Prostate gland (tissue), 2 donors: ENCODE measurements at regions not wholly inside any gene's neighbourhood (a gene's known extent, or its start where the extent isn't known, plus 50 kb on each side); places are given as distances from the start of the nearest gene placed in this dataset.

Source experiments
- DNase-seq: peaks from one replicate; pipeline ENCODE4 v3.0.0-alpha.2; 2019; ENCODE audit warnings: low spot score
- H3K27ac ChIP-seq, 2 donors: fragments of 200-600 bp; sonication (generic); 2 replicates each; pipeline ENCODE4 v1.5.1; 2017 to 2019
- H3K27me3 ChIP-seq: fragments of 200-600 bp; sonication (generic); replicated peaks from 2 replicates; pipeline ENCODE4 v1.5.1; 2019; ENCODE audit not compliant: insufficient read depth
- H3K36me3 ChIP-seq, 2 donors: fragments of 200-600 bp; sonication (generic); 1 replicate in 1 of 2; 2 replicates in 1 of 2; pipeline versions ENCODE4 v1.5.1 to v1.8.1; 2017 to 2019
- H3K4me1 ChIP-seq: fragments of 200-600 bp; sonication (generic); replicated peaks from 2 replicates; pipeline ENCODE4 v1.5.1; 2019
- H3K4me3 ChIP-seq, 2 donors: fragments of 200-600 bp; sonication (generic); 2 replicates each; pipeline ENCODE4 v1.5.1; 2017 to 2019
- H3K9me3 ChIP-seq: fragments of 200-600 bp; sonication (generic); 2 replicates; pipeline ENCODE4 v1.5.1; 2017
- CTCF ChIP-seq, 4 experiments: fragments of 200-600 bp in 2 of 4; fragments of 450-650 bp in 2 of 4; sonication (generic) in 2 of 4; IDR thresholded peaks; 1 replicate in 3 of 4; 2 replicates in 1 of 4; pipeline ENCODE4 v1.5.1; 2016 to 2019; ENCODE audit warnings: antibody characterized with exemption in 4 of 4, mild to moderate bottlenecking in 2 of 4, moderate library complexity in 2 of 4
- POLR2A ChIP-seq: fragments of 450-650 bp; IDR thresholded peaks from one replicate; pipeline ENCODE4 v1.6.1; 2016; ENCODE audit warnings: antibody characterized with exemption, mild to moderate bottlenecking
- POLR2AphosphoS5 ChIP-seq: sonication (generic); formaldehyde crosslinking; IDR thresholded peaks from one replicate; pipeline ENCODE4 v1.6.1; 2017; ENCODE audit warnings: antibody characterized with exemption
- WGBS: methylation state at CpG from one replicate; pipeline ENCODE4 v1.1.5; 2018; 5-methylcytosine and 5-hydroxymethylcytosine counted together
- intact Hi-C: fragments of 100-400 bp; cut with DNase I; formaldehyde crosslinking; loops from one replicate; pipeline ENCODE4 v1.14.2; 2022

GRCh38 chr2:8016688-8017087, 665.2 kb upstream of the ID2 start:
- H3K9me3 ChIP-seq: no peaks in the 10 kb centered on the region
- no peaks in the 10 kb centered on the region for H3K36me3 ChIP-seq
- no peaks in the 10 kb centered on the region for H3K4me1 ChIP-seq
- H3K27me3 ChIP-seq: no peaks in the 10 kb centered on the region
- WGBS: 92% methylated on average over 4 of the region's 4 CpGs
- no peak for TF ChIP-seq CTCF (IDR thresholded peaks at IDR 0.05)
- H3K4me3 ChIP-seq: no peak overlapping the region
- intact Hi-C loops: no loop called here
- H3K27ac ChIP-seq: no peak overlapping the region
- DNase-seq: no peak

- Histone ChIP-seq H3K9me3 (no peaks in the 10 kb centered on the region), H3K27me3 (no peaks in the 10 kb centered on the region), H3K4me1 (no peaks in the 10 kb centered on the region), H3K27ac (no peak overlapping the region), H3K4me3 (no peak overlapping the region), H3K36me3 (no peaks in the 10 kb centered on the region)
- no peak for DNase-seq
- no peak for TF ChIP-seq POLR2AphosphoS5
- no peak for TF ChIP-seq CTCF (IDR thresholded peaks at IDR 0.05)
- no peak for TF ChIP-seq POLR2A
- intact Hi-C loops: no loop called here
- 98% methylated on average over 8 of the region's 8 CpGs for WGBS
Measured at GRCh38 chr2:8018956-8019355, 662.9 kb upstream of the ID2 start.

DNA sequence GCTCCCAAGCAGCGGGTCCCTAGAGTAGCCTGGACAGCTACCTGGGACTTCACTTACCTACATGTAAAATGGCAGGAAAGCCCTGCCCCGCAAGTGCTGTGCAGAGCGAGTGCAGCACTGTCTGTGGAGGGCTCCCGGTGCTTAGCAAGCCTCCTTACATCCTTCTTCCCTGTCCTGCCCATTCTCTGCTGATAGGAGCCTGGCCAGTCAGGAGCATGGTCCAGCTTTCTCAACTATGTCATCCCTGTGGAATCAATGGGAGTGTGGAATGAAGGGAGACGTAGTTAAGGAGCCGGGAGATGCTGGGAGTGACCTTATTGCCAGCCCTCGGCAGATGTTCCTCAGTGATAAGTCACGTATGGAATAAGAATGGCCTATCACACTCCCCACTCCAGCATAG, 661.9 kb upstream of the ID2 start:
- no peaks in the 10 kb centered on the region for H3K36me3 ChIP-seq
- intact Hi-C loops: no loop called here
- H3K4me1 ChIP-seq: no peaks in the 10 kb centered on the region
- TF ChIP-seq POLR2A (no peak), CTCF (IDR thresholded peaks at IDR 0.05) (no peak), POLR2AphosphoS5 (no peak)
- no peak overlapping the region for H3K4me3 ChIP-seq
- H3K27me3 ChIP-seq: no peaks in the 10 kb centered on the region
- no peak overlapping the region for H3K27ac ChIP-seq
- 98% methylated on average over 8 of the region's 8 CpGs for WGBS
- DNase-seq: no peak
- no peaks in the 10 kb centered on the region for H3K9me3 ChIP-seq

DNA sequence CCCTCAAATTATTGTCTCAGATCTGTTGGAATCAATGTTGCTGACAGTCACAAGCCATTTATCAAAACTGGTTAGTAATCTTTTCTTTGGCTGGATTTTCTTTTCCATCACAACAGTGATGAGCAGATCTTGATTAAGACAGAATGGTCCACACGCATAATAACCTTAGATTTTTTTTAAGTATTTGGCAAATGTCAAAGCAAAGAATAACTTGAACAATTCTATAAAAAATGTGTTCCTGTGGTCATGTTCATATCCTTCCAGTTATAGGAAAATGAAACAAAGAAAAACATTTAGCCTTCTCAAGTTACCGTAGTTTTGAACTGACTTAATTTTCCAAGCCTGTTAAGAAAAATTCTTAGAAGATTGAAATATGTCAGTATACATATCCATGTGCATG, 659.9 kb upstream of the ID2 start:
- 51% methylated on average over 2 of the region's 2 CpGs for WGBS
- Histone ChIP-seq H3K27me3 (no peaks in the 10 kb centered on the region), H3K9me3 (no peaks in the 10 kb centered on the region), H3K36me3 (no peaks in the 10 kb centered on the region), H3K4me1 (no peaks in the 10 kb centered on the region), H3K27ac (no peak overlapping the region), H3K4me3 (no peak overlapping the region)
- no peak for TF ChIP-seq POLR2A
- no peak for TF ChIP-seq CTCF (IDR thresholded peaks at IDR 0.05)
- TF ChIP-seq POLR2AphosphoS5: no peak
- DNase-seq: no peak
- intact Hi-C loops: no loop called here

DNA sequence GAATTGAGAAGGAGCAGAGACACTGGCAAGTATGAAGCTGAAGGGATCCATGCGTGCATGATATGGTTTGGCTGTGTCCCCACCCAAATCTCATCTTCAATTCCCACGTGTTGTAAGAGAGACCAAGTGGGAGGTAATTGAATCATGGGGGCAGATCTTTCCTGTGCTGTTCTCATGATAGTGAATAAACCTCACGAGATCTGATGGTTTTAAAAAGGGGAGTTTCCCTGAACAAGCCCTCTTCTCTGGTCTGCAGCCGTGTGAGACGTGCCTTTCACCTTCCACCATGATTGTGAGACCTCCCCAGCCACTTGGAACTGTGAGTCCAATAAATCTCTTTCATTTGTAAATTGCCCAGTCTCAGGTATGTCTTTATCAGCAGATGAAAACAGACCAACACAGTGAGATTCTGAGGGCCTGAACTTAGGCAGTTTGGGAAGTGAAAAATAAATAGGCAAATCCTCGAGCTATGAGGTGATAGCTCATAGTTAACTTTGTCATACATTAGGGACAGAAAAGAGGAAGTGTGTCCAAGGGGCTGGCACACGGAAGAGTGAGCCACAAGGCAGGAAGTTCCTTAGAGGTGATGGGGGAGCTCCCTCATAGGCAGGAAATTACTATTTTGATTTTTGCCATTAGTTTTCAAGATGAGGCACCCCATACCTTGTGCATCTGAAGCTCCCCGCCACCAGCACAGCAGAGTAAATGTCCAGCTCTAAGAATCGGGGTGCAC, 658.8 kb upstream of the ID2 start:
- no peak overlapping the region for H3K4me3 ChIP-seq
- no peak overlapping the region for H3K27ac ChIP-seq
- 78% methylated on average over 9 of the region's 9 CpGs for WGBS
- H3K27me3 ChIP-seq: no peaks in the 10 kb centered on the region
- no peaks in the 10 kb centered on the region for H3K36me3 ChIP-seq
- TF ChIP-seq CTCF (IDR thresholded peaks at IDR 0.05) (no peak), POLR2A (no peak), POLR2AphosphoS5 (no peak)
- no peaks in the 10 kb centered on the region for H3K4me1 ChIP-seq
- intact Hi-C loops: no loop called here
- no peak for DNase-seq
- H3K9me3 ChIP-seq: no peaks in the 10 kb centered on the region
